ENCODE measurements at regions not wholly inside any gene's neighbourhood (a gene's known extent, or its start where the extent isn't known, plus 50 kb on each side); places are given as distances from the start of the nearest gene placed in this dataset.

DNA sequence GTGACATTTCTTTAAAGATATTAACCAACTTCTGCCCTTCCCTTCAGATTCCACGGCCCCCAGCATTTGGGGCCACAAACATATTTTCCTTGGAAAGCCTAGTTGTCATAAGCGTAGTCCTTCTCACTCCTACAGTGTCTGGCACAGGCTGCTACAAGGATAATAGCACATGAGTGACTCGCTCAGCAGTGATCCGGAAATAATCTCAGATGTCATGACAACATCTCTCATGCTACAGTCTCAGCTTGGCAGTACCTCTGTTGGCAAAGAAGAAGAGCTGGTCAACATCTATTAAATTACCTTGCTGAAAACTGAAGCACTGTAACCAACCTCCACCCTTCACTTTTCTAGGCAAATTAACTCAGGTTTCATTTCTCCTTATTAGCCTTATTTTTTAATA is 351.7 kb downstream of the RAD51AP2 start:
- WGBS, 2 donors, result 83 to 86% methylated on average over 4 of the region's 4 CpGs
- H3K36me3 ChIP-seq, result no peaks in the 10 kb centered on the region
- H3K27me3 ChIP-seq, result no peaks in the 10 kb centered on the region
- no peak overlapping the region for H3K27ac ChIP-seq
- no peaks in the 10 kb centered on the region for H3K9me3 ChIP-seq
- H3K4me3 ChIP-seq, result no peak overlapping the region
- H3K4me1 ChIP-seq, result no peaks in the 10 kb centered on the region
- DNase-seq (ENCODE audit: low spot score in 2 of 2), result no peak
- TF ChIP-seq, protein P1, sequence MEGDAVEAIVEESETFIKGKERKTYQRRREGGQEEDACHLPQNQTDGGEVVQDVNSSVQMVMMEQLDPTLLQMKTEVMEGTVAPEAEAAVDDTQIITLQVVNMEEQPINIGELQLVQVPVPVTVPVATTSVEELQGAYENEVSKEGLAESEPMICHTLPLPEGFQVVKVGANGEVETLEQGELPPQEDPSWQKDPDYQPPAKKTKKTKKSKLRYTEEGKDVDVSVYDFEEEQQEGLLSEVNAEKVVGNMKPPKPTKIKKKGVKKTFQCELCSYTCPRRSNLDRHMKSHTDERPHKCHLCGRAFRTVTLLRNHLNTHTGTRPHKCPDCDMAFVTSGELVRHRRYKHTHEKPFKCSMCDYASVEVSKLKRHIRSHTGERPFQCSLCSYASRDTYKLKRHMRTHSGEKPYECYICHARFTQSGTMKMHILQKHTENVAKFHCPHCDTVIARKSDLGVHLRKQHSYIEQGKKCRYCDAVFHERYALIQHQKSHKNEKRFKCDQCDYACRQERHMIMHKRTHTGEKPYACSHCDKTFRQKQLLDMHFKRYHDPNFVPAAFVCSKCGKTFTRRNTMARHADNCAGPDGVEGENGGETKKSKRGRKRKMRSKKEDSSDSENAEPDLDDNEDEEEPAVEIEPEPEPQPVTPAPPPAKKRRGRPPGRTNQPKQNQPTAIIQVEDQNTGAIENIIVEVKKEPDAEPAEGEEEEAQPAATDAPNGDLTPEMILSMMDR (IDR thresholded peaks at IDR 0.05), result no peak
- TF ChIP-seq EP300 (IDR thresholded peaks at IDR 0.05), result no peak
- no peak for TF ChIP-seq POLR2A (IDR thresholded peaks at IDR 0.05)

- no peaks in the 10 kb centered on the region for H3K9me3 ChIP-seq
- 71 to 78% methylated on average over 1 of the region's 1 CpG for WGBS, 2 donors
- DNase-seq (ENCODE audit: low spot score in 2 of 2), result no peak
- no peaks in the 10 kb centered on the region for H3K27me3 ChIP-seq
- H3K27ac ChIP-seq, result no peak overlapping the region
- TF ChIP-seq, protein P1 (IDR thresholded peaks at IDR 0.05), result no peak
- no peak for TF ChIP-seq POLR2A (IDR thresholded peaks at IDR 0.05)
- no peak for TF ChIP-seq EP300 (IDR thresholded peaks at IDR 0.05)
- no peaks in the 10 kb centered on the region for H3K36me3 ChIP-seq
- no peaks in the 10 kb centered on the region for H3K4me1 ChIP-seq
- H3K4me3 ChIP-seq, result no peak overlapping the region
Measured at GRCh38 chr2:17164550-17164949, 353.7 kb downstream of the RAD51AP2 start.

- TF ChIP-seq EP300 (IDR thresholded peaks at IDR 0.05), result no peak
- TF ChIP-seq, protein P1 (IDR thresholded peaks at IDR 0.05), result no peak
- TF ChIP-seq POLR2A (IDR thresholded peaks at IDR 0.05), result no peak
- Histone ChIP-seq H3K9me3 (no peaks in the 10 kb centered on the region), H3K27me3 (no peaks in the 10 kb centered on the region), H3K27ac (no peak overlapping the region), H3K4me3 (no peak overlapping the region), H3K4me1 (no peaks in the 10 kb centered on the region), H3K36me3 (no peaks in the 10 kb centered on the region)
- no peak for DNase-seq (ENCODE audit: low spot score in 2 of 2)
- WGBS, 2 donors, result 68 to 72% methylated on average over 2 of the region's 2 CpGs
Measured at GRCh38 chr2:17163638-17164037, 354.6 kb downstream of the RAD51AP2 start.

GRCh38 chr2:17162713-17163112 is 355.5 kb downstream of the RAD51AP2 start:
- Histone ChIP-seq H3K27ac (no peak overlapping the region), H3K36me3 (no peaks in the 10 kb centered on the region), H3K4me3 (no peak overlapping the region), H3K4me1 (no peaks in the 10 kb centered on the region), H3K9me3 (no peaks in the 10 kb centered on the region), H3K27me3 (no peaks in the 10 kb centered on the region)
- no peak for DNase-seq (ENCODE audit: low spot score in 2 of 2)
- TF ChIP-seq EP300 (IDR thresholded peaks at IDR 0.05) (no peak), POLR2A (IDR thresholded peaks at IDR 0.05) (no peak)
- TF ChIP-seq, protein P1 (IDR thresholded peaks at IDR 0.05), result no peak
- 51 to 54% methylated on average over 2 of the region's 2 CpGs for WGBS, 2 donors

DNA sequence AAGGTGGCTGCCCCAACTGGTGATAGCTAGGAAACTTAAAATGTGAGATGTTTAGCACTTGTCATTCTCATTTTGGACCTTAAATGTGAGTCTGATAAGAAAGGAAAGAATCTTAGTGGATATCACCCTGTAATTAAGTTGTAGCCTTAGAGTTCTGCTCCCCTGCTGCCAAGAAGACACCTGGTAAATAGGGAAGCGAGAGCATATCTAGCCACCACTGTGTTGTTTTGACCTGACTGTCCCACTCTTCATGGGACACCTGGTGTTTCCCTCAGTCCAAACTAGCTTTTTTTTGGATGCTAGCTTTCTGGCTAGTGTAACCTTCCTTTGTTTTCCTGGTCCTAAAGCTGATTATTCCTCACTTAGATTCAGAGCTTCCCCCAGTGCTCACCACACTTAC is 357.6 kb downstream of the RAD51AP2 start:
- H3K4me1 ChIP-seq, result no peaks in the 10 kb centered on the region
- H3K27ac ChIP-seq, result no peak overlapping the region
- H3K4me3 ChIP-seq, result no peak overlapping the region
- DNase-seq (ENCODE audit: low spot score in 2 of 2), result no peak
- TF ChIP-seq, protein P1 (IDR thresholded peaks at IDR 0.05), result no peak
- TF ChIP-seq POLR2A (IDR thresholded peaks at IDR 0.05) (no peak), EP300 (IDR thresholded peaks at IDR 0.05) (no peak)
- H3K9me3 ChIP-seq, result no peaks in the 10 kb centered on the region
- 80 to 94% methylated on average over 1 of the region's 1 CpG for WGBS, 2 donors
- no peaks in the 10 kb centered on the region for H3K27me3 ChIP-seq
- no peaks in the 10 kb centered on the region for H3K36me3 ChIP-seq
